HG03135 (cell line): ENCODE measurements at regions not wholly inside any gene's neighbourhood (a gene's known extent, or its start where the extent isn't known, plus 50 kb on each side); places are given as distances from the start of the nearest gene placed in this dataset.

Source experiments
- ATAC-seq: cut with Tn5 transposase; IDR thresholded peaks from one replicate; pipeline ENCODE4 v1.9.1; 2021; ENCODE audit warnings: mild to moderate bottlenecking, moderate library complexity; ENCODE audit not compliant: unreplicated experiment

GRCh38 chr2:157935378-157935906 is 59.3 kb upstream of the ACVR1 start:
- no peak for ATAC-seq

- ATAC-seq: no peak
These were observed 58.7 kb upstream of the ACVR1 start for GRCh38 chr2:157934684-157935377.

GRCh38 chr2:157933160-157933920 is 57.2 kb upstream of the ACVR1 start:
- no peak for ATAC-seq

DNA sequence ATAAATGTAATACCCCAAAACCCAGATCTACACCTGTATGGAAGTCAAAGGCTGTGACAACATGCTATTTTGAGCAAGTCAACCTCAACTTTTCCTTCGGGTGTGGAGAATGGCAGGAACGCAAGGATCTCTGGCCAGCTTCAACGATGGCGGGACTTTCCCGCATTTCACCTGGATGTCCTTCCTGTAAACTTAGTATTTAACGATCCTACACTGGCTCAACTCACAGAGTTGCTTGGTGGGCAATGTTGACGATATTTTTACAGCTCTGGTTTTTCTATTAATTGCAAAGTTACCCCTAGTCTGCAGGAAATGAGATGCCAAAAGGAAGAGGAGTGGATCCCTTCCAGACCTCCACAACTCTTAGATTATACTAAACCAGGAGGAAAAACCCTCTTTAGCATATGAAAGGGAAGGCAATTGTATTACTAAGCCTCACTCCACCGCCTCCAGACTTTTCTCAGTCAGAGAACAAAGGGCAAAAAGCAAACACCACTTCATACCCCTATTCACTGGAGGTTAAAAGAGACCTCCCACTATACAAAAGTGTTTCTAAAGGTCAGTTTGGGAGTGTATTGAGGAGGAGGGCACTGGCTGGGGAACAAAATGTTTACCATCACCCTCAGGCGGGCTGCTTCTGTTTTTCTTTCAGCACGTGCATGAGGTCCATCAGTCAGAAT is 56.5 kb upstream of the ACVR1 start:
- ATAC-seq: no peak

DNA sequence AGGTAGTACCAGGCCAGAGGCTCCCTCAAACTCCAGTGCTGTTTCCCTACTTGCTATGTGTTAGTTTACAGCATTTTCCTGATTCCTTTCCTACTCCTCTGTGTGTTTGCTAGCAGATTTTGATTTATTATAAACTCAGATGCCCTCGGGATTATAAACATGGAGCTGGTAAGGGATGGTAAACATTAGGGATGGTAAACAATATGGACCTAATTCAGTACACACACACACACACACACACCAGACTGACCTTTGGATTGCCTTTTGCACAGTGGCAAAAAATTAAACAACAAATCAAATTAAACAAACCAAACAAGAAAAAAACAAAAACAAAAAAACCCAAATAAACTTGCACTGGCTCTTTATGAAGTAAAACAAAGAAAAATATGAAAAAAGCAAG is 55.4 kb upstream of the ACVR1 start:
- ATAC-seq: no peak

DNA sequence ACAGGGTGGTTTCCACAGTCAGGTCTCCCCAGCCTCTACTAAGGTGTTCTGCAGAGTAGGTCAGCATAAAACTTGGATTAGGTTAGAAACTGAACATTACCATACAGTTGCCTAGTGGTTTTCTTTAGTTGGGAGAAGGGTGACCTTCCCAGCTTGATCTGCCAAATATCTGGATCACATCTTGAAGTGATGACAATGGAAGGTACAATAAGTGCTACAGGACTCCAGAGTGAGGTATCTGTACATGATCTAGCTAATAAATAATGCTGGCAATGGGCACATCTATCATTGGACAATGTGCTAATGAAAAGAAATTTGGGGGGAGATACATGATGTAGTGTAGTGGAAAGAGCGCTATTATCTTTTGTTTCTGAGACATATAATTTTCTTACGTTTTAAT is 54.6 kb upstream of the ACVR1 start:
- ATAC-seq: no peak

GRCh38 chr2:157929871-157930667 is 53.9 kb upstream of the ACVR1 start:
- ATAC-seq: no peak

DNA sequence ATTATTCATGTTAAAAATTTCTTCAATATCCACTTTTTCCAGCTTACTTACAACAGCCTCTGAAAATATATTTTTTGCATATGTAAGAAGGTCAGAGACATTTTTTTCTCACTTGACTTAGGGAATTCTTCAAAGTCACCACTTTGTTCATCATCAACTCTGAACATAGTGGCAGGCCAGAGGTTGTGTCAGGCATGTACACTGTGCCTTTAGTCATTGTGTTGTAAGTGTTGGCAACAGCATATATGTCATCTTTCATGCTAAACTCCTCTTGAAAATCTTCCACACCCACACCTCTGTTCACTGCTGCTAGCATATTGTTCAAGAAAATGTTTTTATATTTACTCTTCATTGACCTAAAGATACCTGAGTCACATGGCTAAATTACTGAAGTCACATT is 52.2 kb upstream of the ACVR1 start:
- no peak for ATAC-seq

- ATAC-seq: no peak
These were observed 51.0 kb upstream of the ACVR1 start for GRCh38 chr2:157927155-157927554.
